ENCODE measurements at regions not wholly inside any gene's neighbourhood (a gene's known extent, or its start where the extent isn't known, plus 50 kb on each side); places are given as distances from the start of the nearest gene placed in this dataset.

- intact Hi-C loops (cut with micrococcal nuclease; ENCODE audit: unreplicated experiment) = no loop called here
Observed at GRCh38 chr5:116827078-116827477, 252.5 kb upstream of the SEMA6A start.

More at GRCh38 chr5:116827078-116827477, 252.5 kb upstream of the SEMA6A start:
- no peak overlapping the region for H3K4me2 ChIP-seq (ENCODE audit: control insufficient read depth, insufficient read depth)
- H3K4me3 ChIP-seq = no peak overlapping the region
- H3K4me1 ChIP-seq (ENCODE audit: control insufficient read depth, insufficient read depth, low read length) = no peaks in the 10 kb centered on the region
- no peaks in the 10 kb centered on the region for H3K79me2 ChIP-seq (ENCODE audit: control insufficient read depth, insufficient read depth, low read length)
- H3K36me3 ChIP-seq (ENCODE audit: control insufficient read depth in 2 of 2, insufficient read depth in 2 of 2, low read length in 1 of 2) = no peaks in the 10 kb centered on the region
- H4K20me1 ChIP-seq (ENCODE audit: control insufficient read depth, insufficient read depth) = no peaks in the 10 kb centered on the region
- DNase-seq (ENCODE audit: low read depth, low spot score) (no peak), FAIRE-seq (no peak), ATAC-seq (no peak)
- SMC1A ChIA-PET (ENCODE audit: uncharacterized antibody, unreplicated experiment) = interaction anchor here (2.6 kb wide), 1 partner anchor 9 kb away, joined by 13 read pairs; no protein-coding TSS in a partner anchor
- H3K27me3 ChIP-seq (replicated peaks in 1 of 2; ENCODE audit: control insufficient read depth in 2 of 2, insufficient read depth in 2 of 2, low read length in 1 of 2) = no peaks in the 10 kb centered on the region
- in situ Hi-C loops (cut with MboI) = no loop called here
- no TSS peak for BruUV-seq (replicated peaks)
- no peak overlapping the region for H3K27ac ChIP-seq (ENCODE audit: control insufficient read depth, insufficient read depth)
- H2AFZ ChIP-seq (ENCODE audit: control insufficient read depth, low read depth, low read length) = no peak overlapping the region
- POLR2A ChIA-PET = no interaction called here
- H3K9me3 ChIP-seq (replicated peaks; ENCODE audit: control insufficient read depth, insufficient read depth, low read length) = no peaks in the 10 kb centered on the region
- CTCF ChIA-PET = no interaction called here
- no peak for TF ChIP-seq MXI1 (IDR thresholded peaks at IDR 0.05; ENCODE audit: low read depth, low read length)
- TF ChIP-seq NFIC (IDR thresholded peaks at IDR 0.05; ENCODE audit: low read depth, low read length) = no peak
- TF ChIP-seq, protein P1, sequence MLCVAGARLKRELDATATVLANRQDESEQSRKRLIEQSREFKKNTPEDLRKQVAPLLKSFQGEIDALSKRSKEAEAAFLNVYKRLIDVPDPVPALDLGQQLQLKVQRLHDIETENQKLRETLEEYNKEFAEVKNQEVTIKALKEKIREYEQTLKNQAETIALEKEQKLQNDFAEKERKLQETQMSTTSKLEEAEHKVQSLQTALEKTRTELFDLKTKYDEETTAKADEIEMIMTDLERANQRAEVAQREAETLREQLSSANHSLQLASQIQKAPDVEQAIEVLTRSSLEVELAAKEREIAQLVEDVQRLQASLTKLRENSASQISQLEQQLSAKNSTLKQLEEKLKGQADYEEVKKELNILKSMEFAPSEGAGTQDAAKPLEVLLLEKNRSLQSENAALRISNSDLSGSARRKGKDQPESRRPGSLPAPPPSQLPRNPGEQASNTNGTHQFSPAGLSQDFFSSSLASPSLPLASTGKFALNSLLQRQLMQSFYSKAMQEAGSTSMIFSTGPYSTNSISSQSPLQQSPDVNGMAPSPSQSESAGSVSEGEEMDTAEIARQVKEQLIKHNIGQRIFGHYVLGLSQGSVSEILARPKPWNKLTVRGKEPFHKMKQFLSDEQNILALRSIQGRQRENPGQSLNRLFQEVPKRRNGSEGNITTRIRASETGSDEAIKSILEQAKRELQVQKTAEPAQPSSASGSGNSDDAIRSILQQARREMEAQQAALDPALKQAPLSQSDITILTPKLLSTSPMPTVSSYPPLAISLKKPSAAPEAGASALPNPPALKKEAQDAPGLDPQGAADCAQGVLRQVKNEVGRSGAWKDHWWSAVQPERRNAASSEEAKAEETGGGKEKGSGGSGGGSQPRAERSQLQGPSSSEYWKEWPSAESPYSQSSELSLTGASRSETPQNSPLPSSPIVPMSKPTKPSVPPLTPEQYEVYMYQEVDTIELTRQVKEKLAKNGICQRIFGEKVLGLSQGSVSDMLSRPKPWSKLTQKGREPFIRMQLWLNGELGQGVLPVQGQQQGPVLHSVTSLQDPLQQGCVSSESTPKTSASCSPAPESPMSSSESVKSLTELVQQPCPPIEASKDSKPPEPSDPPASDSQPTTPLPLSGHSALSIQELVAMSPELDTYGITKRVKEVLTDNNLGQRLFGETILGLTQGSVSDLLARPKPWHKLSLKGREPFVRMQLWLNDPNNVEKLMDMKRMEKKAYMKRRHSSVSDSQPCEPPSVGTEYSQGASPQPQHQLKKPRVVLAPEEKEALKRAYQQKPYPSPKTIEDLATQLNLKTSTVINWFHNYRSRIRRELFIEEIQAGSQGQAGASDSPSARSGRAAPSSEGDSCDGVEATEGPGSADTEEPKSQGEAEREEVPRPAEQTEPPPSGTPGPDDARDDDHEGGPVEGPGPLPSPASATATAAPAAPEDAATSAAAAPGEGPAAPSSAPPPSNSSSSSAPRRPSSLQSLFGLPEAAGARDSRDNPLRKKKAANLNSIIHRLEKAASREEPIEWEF (IDR thresholded peaks at IDR 0.05; ENCODE audit: insufficient replicate concordance, low read depth, low read length) = no peak
- TF ChIP-seq BACH1 (IDR thresholded peaks at IDR 0.05; ENCODE audit: borderline replicate concordance) = no peak
- RAD21 ChIA-PET (ENCODE audit: unreplicated experiment) = interaction anchor here (2.2 kb wide), 1 partner anchor 251 kb away, joined by 5 read pairs; no protein-coding TSS in a partner anchor
- no peak overlapping the region for H3K9ac ChIP-seq (ENCODE audit: control insufficient read depth, insufficient read depth, low read length)

Measured in GM12878 (cell line).